GM12878 (cell line): ENCODE measurements at regions not wholly inside any gene's neighbourhood (a gene's known extent, or its start where the extent isn't known, plus 50 kb on each side); places are given as distances from the start of the nearest gene placed in this dataset.

Experiments used
- BCL11A ChIP-seq: IDR thresholded peaks from 2 replicates; pipeline ENCODE4 v1.6.1; 2011; ENCODE audit warnings: low read depth, low read length
- BMI1 ChIP-seq: fragments of 450-650 bp; IDR thresholded peaks from 2 replicates; pipeline ENCODE4 v1.6.1; 2016; ENCODE audit warnings: mild to moderate bottlenecking, moderate library complexity, borderline replicate concordance
- BRCA1 ChIP-seq: IDR thresholded peaks from 2 replicates; pipeline ENCODE4 v1.6.1; 2011; ENCODE audit warnings: low read depth, low read length, improper control_type of control experiment
- EED ChIP-seq: sonication (generic); IDR thresholded peaks from 2 replicates; pipeline ENCODE4 v1.6.1; 2016; ENCODE audit warnings: antibody characterized with exemption, low read depth
- ESRRA ChIP-seq: IDR thresholded peaks from 2 replicates; pipeline ENCODE4 v1.6.1; 2012; ENCODE audit warnings: mild to moderate bottlenecking, low read length, improper control_type of control experiment
- FOXM1 ChIP-seq: IDR thresholded peaks from 2 replicates; pipeline ENCODE4 v1.6.1; 2012; ENCODE audit warnings: low read depth, mild to moderate bottlenecking, inconsistent platforms, low read length, moderate library complexity
- MEF2B ChIP-seq: fragments of 450-650 bp; IDR thresholded peaks from 2 replicates; pipeline ENCODE4 v1.6.1; 2018; ENCODE audit warnings: mild to moderate bottlenecking, moderate library complexity; ENCODE audit not compliant: partially characterized antibody, poor library complexity, severe bottlenecking
- MLLT1 ChIP-seq: fragments of 450-650 bp; IDR thresholded peaks from 2 replicates; pipeline ENCODE4 v1.6.1; 2016; ENCODE audit warnings: mild to moderate bottlenecking
- MXI1 ChIP-seq: fragments of 150-350 bp; IDR thresholded peaks from 2 replicates; pipeline ENCODE4 v1.6.1; 2011; ENCODE audit warnings: low read depth, mild to moderate bottlenecking, inconsistent platforms, low read length, improper control_type of control experiment
- RAD21 ChIP-seq: IDR thresholded peaks from 2 replicates; pipeline ENCODE4 v1.6.1; 2011; ENCODE audit warnings: mild to moderate bottlenecking, low read depth, low read length, moderate library complexity; ENCODE audit not compliant: insufficient read depth
- RAD51 ChIP-seq: fragments of 450-650 bp; IDR thresholded peaks from 2 replicates; pipeline ENCODE4 v1.6.1; 2016; ENCODE audit warnings: moderate library complexity, mild to moderate bottlenecking, inconsistent platforms
- RELA ChIP-seq: fragments of 450-650 bp; IDR thresholded peaks from 2 replicates; pipeline ENCODE4 v1.8.0; 2014; ENCODE audit warnings: borderline replicate concordance; ENCODE audit not compliant: partially characterized antibody
- SMARCA5 ChIP-seq: fragments of 450-650 bp; IDR thresholded peaks from 2 replicates; pipeline ENCODE4 v1.6.1; 2017; ENCODE audit warnings: mild to moderate bottlenecking
- SRF ChIP-seq, 2 experiments: IDR thresholded peaks; 2 replicates each; pipeline ENCODE4 v1.6.1; 2011; ENCODE audit warnings: low read depth in 2 of 2, low read length in 2 of 2, mild to moderate bottlenecking in 1 of 2, moderate library complexity in 1 of 2
- ZNF622 ChIP-seq: fragments of 450-650 bp; IDR thresholded peaks from 2 replicates; pipeline ENCODE4 v1.6.1; 2017; ENCODE audit warnings: mild to moderate bottlenecking, inconsistent platforms
- ZSCAN29 ChIP-seq: fragments of 450-650 bp; IDR thresholded peaks from 2 replicates; pipeline ENCODE4 v1.6.1; 2017; ENCODE audit warnings: mild to moderate bottlenecking, moderate library complexity
- TF ChIP-seq, protein P1 (sequence below): fragments of 450-650 bp; IDR thresholded peaks from 2 replicates; pipeline ENCODE4 v1.6.1; 2017; ENCODE audit warnings: mild to moderate bottlenecking, low read depth, inconsistent platforms; ENCODE audit not compliant: poor library complexity, severe bottlenecking
- TF ChIP-seq, protein P2 (sequence below): fragments of 450-650 bp; IDR thresholded peaks from 2 replicates; pipeline ENCODE4 v1.6.1; 2016; ENCODE audit warnings: mild to moderate bottlenecking, moderate library complexity, borderline replicate concordance

DNA sequence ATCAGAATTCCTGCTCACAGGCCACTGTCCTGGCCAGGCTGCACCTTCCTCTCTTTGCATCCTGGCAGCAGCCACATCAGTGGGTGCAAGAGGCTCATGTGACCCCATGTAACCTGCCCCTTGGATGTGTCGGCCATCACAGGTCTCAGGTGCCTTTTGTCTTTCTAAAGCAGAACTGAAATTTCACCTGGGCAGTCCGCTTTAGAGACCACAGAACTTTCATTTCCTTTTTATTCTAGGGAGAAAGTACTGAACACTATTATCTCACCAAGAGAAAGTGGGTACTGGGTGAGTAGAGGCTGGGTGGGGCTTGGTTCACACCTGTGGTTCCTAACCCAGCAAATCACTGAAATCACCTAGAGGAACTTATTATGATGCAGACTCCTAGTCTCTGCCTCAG, 51.7 kb upstream of the NUP160 start (continued):
- TF ChIP-seq SRF (IDR thresholded peaks at IDR 0.05; ENCODE audit: low read depth in 2 of 2, low read length in 2 of 2): peak in 1 of 2 experiments; percentile 78; a peak in 2 of 4 replicates
- peak; percentile 45; the same call in 1 of the 2 replicates for TF ChIP-seq BMI1
- TF ChIP-seq SMARCA5: no peak
- TF ChIP-seq EED: peak; percentile 88
- peak; percentile 83; the same call in 1 of the 2 replicates for TF ChIP-seq BCL11A
- TF ChIP-seq ESRRA: no peak
- TF ChIP-seq, protein P1, sequence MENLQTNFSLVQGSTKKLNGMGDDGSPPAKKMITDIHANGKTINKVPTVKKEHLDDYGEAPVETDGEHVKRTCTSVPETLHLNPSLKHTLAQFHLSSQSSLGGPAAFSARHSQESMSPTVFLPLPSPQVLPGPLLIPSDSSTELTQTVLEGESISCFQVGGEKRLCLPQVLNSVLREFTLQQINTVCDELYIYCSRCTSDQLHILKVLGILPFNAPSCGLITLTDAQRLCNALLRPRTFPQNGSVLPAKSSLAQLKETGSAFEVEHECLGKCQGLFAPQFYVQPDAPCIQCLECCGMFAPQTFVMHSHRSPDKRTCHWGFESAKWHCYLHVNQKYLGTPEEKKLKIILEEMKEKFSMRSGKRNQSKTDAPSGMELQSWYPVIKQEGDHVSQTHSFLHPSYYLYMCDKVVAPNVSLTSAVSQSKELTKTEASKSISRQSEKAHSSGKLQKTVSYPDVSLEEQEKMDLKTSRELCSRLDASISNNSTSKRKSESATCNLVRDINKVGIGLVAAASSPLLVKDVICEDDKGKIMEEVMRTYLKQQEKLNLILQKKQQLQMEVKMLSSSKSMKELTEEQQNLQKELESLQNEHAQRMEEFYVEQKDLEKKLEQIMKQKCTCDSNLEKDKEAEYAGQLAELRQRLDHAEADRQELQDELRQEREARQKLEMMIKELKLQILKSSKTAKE: peak; percentile 86
- 0 out of 2 replicates have a peak, but pooled peaks have one; percentile 23 for TF ChIP-seq MXI1
- no peak for TF ChIP-seq RAD21
- TF ChIP-seq MLLT1: no peak
- no peak for TF ChIP-seq ZNF622
- no peak for TF ChIP-seq ZSCAN29
- no peak for TF ChIP-seq RELA
- TF ChIP-seq FOXM1: peak; percentile 89
- peak; percentile 65 for TF ChIP-seq RAD51
- no peak for TF ChIP-seq BRCA1
- no peak for TF ChIP-seq MEF2B
- TF ChIP-seq, protein P2, sequence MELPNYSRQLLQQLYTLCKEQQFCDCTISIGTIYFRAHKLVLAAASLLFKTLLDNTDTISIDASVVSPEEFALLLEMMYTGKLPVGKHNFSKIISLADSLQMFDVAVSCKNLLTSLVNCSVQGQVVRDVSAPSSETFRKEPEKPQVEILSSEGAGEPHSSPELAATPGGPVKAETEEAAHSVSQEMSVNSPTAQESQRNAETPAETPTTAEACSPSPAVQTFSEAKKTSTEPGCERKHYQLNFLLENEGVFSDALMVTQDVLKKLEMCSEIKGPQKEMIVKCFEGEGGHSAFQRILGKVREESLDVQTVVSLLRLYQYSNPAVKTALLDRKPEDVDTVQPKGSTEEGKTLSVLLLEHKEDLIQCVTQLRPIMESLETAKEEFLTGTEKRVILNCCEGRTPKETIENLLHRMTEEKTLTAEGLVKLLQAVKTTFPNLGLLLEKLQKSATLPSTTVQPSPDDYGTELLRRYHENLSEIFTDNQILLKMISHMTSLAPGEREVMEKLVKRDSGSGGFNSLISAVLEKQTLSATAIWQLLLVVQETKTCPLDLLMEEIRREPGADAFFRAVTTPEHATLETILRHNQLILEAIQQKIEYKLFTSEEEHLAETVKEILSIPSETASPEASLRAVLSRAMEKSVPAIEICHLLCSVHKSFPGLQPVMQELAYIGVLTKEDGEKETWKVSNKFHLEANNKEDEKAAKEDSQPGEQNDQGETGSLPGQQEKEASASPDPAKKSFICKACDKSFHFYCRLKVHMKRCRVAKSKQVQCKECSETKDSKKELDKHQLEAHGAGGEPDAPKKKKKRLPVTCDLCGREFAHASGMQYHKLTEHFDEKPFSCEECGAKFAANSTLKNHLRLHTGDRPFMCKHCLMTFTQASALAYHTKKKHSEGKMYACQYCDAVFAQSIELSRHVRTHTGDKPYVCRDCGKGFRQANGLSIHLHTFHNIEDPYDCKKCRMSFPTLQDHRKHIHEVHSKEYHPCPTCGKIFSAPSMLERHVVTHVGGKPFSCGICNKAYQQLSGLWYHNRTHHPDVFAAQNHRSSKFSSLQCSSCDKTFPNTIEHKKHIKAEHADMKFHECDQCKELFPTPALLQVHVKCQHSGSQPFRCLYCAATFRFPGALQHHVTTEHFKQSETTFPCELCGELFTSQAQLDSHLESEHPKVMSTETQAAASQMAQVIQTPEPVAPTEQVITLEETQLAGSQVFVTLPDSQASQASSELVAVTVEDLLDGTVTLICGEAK: no peak
